MM.1S (cell line): ENCODE measurements at regions not wholly inside any gene's neighbourhood (a gene's known extent, or its start where the extent isn't known, plus 50 kb on each side); places are given as distances from the start of the nearest gene placed in this dataset.

Experiments
- DNase-seq: peaks from one replicate; pipeline ENCODE4 v3.0.0-alpha.2; 2015
- H2AFZ ChIP-seq: fragments of 300-600 bp; sonication (generic); 2 replicates; pipeline ENCODE4 v1.6.0; 2016; ENCODE audit warnings: antibody characterized with exemption, low read length
- H3F3A ChIP-seq: fragments of 300-600 bp; sonication (generic); 2 replicates; pipeline ENCODE4 v1.6.1; 2016; ENCODE audit warnings: mild to moderate bottlenecking, antibody characterized with exemption, low read length, moderate library complexity, mixed read lengths; ENCODE audit not compliant: insufficient read depth
- H3K27ac ChIP-seq: fragments of 300-600 bp; sonication (generic); 2 replicates; pipeline ENCODE4 v1.5.1; 2016; ENCODE audit warnings: mild to moderate bottlenecking, low read length
- H3K27me3 ChIP-seq: fragments of 300-600 bp; sonication (generic); replicated peaks from 2 replicates; pipeline ENCODE4 v1.6.0; 2016; ENCODE audit warnings: low read length; ENCODE audit not compliant: insufficient read depth
- H3K36me3 ChIP-seq: fragments of 300-600 bp; sonication (generic); replicated peaks from 2 replicates; pipeline ENCODE4 v1.6.1; 2016; ENCODE audit warnings: mild to moderate bottlenecking, low read length, mixed read lengths; ENCODE audit not compliant: insufficient read depth
- H3K4me1 ChIP-seq: fragments of 300-600 bp; sonication (generic); 2 replicates; pipeline ENCODE4 v1.6.1; 2016; ENCODE audit warnings: low read length, mixed read lengths
- H3K4me2 ChIP-seq: fragments of 300-600 bp; sonication (generic); 2 replicates; pipeline ENCODE4 v1.6.0; 2016; ENCODE audit warnings: low read depth, low read length
- H3K4me3 ChIP-seq: fragments of 300-600 bp; sonication (generic); 2 replicates; pipeline ENCODE4 v1.5.1; 2016; ENCODE audit warnings: low read length, mixed read lengths
- H3K79me2 ChIP-seq: fragments of 300-600 bp; sonication (generic); 2 replicates; pipeline ENCODE4 v1.6.1; 2016; ENCODE audit warnings: mixed run types, low read length, mixed read lengths
- H3K9ac ChIP-seq: fragments of 300-600 bp; sonication (generic); 2 replicates; pipeline ENCODE4 v1.6.1; 2016; ENCODE audit warnings: low read length, mixed read lengths
- H3K9me2 ChIP-seq: fragments of 300-600 bp; sonication (generic); replicated peaks from 2 replicates; pipeline ENCODE4 v1.6.1; 2016; ENCODE audit warnings: mild to moderate bottlenecking, low read length, mixed read lengths; ENCODE audit not compliant: insufficient read depth
- H3K9me3 ChIP-seq: fragments of 300-600 bp; sonication (generic); replicated peaks from 2 replicates; pipeline ENCODE4 v1.6.1; 2016; ENCODE audit warnings: mild to moderate bottlenecking, low read length, mixed read lengths; ENCODE audit not compliant: insufficient read depth
- H4K20me1 ChIP-seq: fragments of 300-600 bp; sonication (generic); 2 replicates; pipeline ENCODE4 v1.6.1; 2016; ENCODE audit warnings: mild to moderate bottlenecking, low read length, moderate library complexity, mixed read lengths; ENCODE audit not compliant: insufficient read depth
- EZH2 ChIP-seq: fragments of 300-600 bp; sonication (generic); optimal IDR thresholded peaks from 2 replicates; pipeline ENCODE3; 2017; ENCODE audit warnings: low read depth, mild to moderate bottlenecking, antibody characterized with exemption, low read length, mixed read lengths
- EZH2phosphoT487 ChIP-seq: fragments of 300-600 bp; sonication (generic); IDR thresholded peaks from 2 replicates; pipeline ENCODE4 v1.6.1; 2018; ENCODE audit warnings: antibody characterized with exemption, low read length
- TF ChIP-seq, protein P1 (sequence below): fragments of 300-600 bp; sonication (generic); IDR thresholded peaks from 2 replicates; pipeline ENCODE4 v1.5.1; 2016; ENCODE audit warnings: antibody characterized with exemption, low read length, mixed read lengths

DNA sequence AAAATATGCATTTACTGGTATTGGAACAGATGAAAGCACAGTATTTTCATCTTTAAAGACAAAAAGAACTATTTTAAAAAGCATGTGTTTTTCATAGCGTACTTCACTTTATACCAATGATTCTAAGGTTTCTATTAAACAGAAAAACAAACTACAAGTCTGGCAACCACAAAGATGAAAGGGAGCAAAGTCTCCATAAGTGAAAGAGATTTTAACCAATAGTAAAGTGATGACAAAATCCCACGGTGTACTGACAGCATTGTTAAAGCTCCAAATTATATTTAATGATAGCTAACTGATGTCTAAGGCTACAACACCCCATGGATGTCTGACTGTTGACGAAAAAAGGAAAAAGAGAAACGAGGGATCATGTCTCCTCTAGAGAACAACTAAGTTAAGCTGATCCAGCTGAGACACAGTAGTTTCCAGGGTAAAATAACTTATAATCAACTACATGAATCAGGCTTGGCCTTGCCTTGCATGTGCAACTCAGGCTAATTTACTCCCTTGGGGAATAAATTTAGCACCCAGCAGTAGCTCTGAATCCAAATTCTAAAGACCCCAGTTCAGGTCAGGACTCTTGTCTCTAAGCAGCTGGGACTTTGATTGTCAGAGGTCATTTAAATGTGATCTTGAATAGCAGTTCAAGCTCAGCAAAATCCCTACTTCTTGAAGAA, 56.0 kb upstream of the TAB2 start:
- Histone ChIP-seq H4K20me1 (no peaks in the 10 kb centered on the region), H3K4me2 (no peak overlapping the region), H3K79me2 (no peaks in the 10 kb centered on the region), H3F3A (no peaks in the 10 kb centered on the region), H3K9me3 (no peaks in the 10 kb centered on the region), H3K27ac (no peak overlapping the region), H3K9me2 (no peaks in the 10 kb centered on the region), H3K4me1 (peaks cover 7% of the 10 kb centered on the region; the same call in 1 of the 2 replicates), H3K27me3 (no peaks in the 10 kb centered on the region), H3K9ac (no peak overlapping the region), H3K36me3 (no peaks in the 10 kb centered on the region), H3K4me3 (no peak overlapping the region), H2AFZ (no peak overlapping the region)
- DNase-seq: no peak
- TF ChIP-seq EZH2: no peak
- no peak for TF ChIP-seq EZH2phosphoT487
- TF ChIP-seq, protein P1, sequence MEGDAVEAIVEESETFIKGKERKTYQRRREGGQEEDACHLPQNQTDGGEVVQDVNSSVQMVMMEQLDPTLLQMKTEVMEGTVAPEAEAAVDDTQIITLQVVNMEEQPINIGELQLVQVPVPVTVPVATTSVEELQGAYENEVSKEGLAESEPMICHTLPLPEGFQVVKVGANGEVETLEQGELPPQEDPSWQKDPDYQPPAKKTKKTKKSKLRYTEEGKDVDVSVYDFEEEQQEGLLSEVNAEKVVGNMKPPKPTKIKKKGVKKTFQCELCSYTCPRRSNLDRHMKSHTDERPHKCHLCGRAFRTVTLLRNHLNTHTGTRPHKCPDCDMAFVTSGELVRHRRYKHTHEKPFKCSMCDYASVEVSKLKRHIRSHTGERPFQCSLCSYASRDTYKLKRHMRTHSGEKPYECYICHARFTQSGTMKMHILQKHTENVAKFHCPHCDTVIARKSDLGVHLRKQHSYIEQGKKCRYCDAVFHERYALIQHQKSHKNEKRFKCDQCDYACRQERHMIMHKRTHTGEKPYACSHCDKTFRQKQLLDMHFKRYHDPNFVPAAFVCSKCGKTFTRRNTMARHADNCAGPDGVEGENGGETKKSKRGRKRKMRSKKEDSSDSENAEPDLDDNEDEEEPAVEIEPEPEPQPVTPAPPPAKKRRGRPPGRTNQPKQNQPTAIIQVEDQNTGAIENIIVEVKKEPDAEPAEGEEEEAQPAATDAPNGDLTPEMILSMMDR: no peak

DNA sequence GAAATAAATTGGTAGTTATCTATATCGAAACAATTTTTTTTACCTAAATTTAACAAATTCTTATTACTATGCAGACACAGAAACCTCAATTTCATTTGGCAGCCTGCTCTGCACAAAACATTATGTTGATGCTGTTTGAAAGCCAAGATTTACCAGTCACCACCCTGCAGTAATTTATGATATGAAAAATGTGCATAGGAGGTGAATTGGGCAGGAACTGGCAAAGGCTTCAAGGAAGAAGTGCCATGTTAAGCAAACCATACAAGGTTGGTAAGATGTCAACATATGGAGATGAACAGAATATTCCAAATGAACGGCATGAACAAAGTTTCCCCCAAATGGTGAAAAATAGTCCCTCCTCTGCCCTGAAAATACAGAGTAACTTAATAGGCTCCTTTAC, 54.2 kb upstream of the TAB2 start:
- no peak for DNase-seq
- no peak overlapping the region for H3K9ac ChIP-seq
- H3K4me2 ChIP-seq: no peak overlapping the region
- H2AFZ ChIP-seq: no peak overlapping the region
- no peaks in the 10 kb centered on the region for H3K9me3 ChIP-seq
- H3K79me2 ChIP-seq: no peaks in the 10 kb centered on the region
- no peaks in the 10 kb centered on the region for H3K27me3 ChIP-seq
- no peak overlapping the region for H3K27ac ChIP-seq
- TF ChIP-seq, protein P1: no peak
- TF ChIP-seq EZH2phosphoT487 (no peak), EZH2 (no peak)
- no peaks in the 10 kb centered on the region for H3F3A ChIP-seq
- no peak overlapping the region for H3K4me3 ChIP-seq
- no peaks in the 10 kb centered on the region for H3K9me2 ChIP-seq
- no peaks in the 10 kb centered on the region for H4K20me1 ChIP-seq
- no peaks in the 10 kb centered on the region for H3K36me3 ChIP-seq
- peaks cover 16% of the 10 kb centered on the region for H3K4me1 ChIP-seq

DNA sequence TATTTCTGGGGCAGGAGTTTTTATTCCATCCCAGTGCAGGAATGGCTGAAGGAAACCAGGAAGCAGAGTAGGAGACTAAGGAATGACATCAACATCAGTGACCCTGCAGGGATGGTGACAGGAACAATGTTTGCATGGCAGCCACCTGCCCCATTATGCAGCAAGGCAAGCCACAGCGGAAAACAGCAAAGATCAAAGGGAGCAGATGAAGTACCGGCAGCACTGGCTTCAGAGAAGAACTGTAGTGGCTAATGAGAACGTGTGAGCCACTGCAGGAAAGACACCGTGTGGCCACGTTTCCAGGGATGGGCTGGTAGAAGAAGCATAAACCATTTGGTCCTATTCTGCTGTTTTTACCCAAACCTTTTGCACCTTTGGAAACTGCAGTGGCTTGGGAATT, 52.9 kb upstream of the TAB2 start:
- Histone ChIP-seq H3K4me3 (no peak overlapping the region), H3K27me3 (no peaks in the 10 kb centered on the region), H2AFZ (no peak overlapping the region), H3K4me2 (no peak overlapping the region), H3K27ac (no peak overlapping the region), H3K79me2 (no peaks in the 10 kb centered on the region), H4K20me1 (no peaks in the 10 kb centered on the region), H3K9ac (no peak overlapping the region), H3K36me3 (no peaks in the 10 kb centered on the region), H3K9me3 (no peaks in the 10 kb centered on the region), H3K4me1 (peaks cover 16% of the 10 kb centered on the region), H3K9me2 (no peaks in the 10 kb centered on the region), H3F3A (no peaks in the 10 kb centered on the region)
- no peak for TF ChIP-seq EZH2
- TF ChIP-seq, protein P1: no peak
- no peak for TF ChIP-seq EZH2phosphoT487
- DNase-seq: no peak
